ENCODE measurements at regions not wholly inside any gene's neighbourhood (a gene's known extent, or its start where the extent isn't known, plus 50 kb on each side); places are given as distances from the start of the nearest gene placed in this dataset.

DNA sequence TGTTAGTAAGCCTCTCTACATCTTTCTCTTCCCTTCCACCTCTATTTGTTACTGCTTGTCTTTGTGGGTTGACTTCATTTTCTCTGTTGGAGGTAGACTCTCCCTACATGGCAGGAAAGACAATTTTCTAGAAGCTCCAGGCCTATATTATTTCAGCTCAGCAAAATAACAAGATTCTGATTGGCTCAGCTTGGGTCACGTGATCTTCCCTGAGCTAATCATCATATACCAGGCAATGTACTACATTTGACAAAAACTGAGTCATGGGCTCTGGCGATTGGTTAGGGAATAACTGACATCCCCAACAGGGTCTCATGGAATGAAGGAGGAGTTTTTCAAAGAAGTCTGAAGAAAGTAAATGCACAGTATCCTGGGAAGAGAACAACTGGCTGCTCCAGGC, 65.6 kb upstream of the NR3C1 start:
- no peak for DNase-seq

DNA sequence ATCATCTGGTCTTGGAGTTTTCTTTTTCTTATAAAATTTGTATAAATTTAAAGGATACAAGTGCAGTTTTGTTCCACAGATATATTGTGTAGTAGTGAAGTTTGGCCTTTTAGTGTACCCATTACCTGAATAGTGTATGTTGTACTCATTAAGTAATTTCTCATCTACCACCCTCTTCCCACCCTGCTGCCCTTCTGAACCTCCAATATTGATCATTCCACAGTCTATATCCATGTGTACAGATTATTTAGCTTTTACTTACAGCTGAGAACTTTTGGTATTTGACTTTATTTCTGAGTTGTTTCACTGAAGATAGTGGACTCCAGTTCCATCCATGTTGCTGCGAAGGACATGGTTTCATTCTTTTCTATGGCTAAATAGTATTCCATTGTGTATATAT, 63.1 kb upstream of the NR3C1 start:
- no peak for DNase-seq

- no peak for DNase-seq
Observed at GRCh38 chr5:143464723-143465490, 61.4 kb upstream of the NR3C1 start.

GRCh38 chr5:143462431-143462830, 58.9 kb upstream of the NR3C1 start:
- DNase-seq: no peak

GRCh38 chr5:143459433-143459832, 55.9 kb upstream of the NR3C1 start:
- DNase-seq: no peak

- DNase-seq: no peak
Observed at GRCh38 chr5:143456952-143457547, 53.6 kb upstream of the NR3C1 start.

- no peak for DNase-seq
Observed at GRCh38 chr5:143454936-143455516, 51.5 kb upstream of the NR3C1 start.

DNA sequence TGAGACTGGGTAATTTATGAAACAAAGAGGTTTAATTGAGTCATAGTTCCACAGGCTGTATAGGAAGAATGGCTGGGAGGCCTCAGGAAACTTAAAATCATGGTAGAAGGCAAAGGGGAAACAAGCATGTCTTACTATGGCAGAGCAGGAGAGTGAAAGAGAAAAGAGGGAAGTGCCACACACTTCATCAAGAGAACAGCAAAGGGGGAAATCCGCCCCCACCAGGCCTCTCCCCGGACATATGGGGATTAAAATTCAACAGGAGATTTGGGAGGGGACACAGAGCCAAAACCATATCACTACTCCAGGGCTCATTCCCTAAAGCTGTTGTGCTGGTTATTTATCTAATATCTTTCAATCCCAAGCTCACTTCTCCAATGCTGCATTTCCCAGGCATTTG, 50.2 kb upstream of the NR3C1 start:
- DNase-seq: no peak

Measured in anterior cingulate cortex (tissue), 58 donors.